ENCODE measurements at regions not wholly inside any gene's neighbourhood (a gene's known extent, or its start where the extent isn't known, plus 50 kb on each side); places are given as distances from the start of the nearest gene placed in this dataset.

GRCh38 chr3:150218841-150219240 lies 189.3 kb upstream of the TSC22D2 start:
- TF ChIP-seq POLR2AphosphoS5 (IDR thresholded peaks at IDR 0.05; ENCODE audit: low read depth, low read length) (no peak), CTCF (IDR thresholded peaks at IDR 0.05; ENCODE audit: control extremely low read depth in 1 of 3, insufficient read depth in 1 of 3, low read depth in 1 of 3, low read length in 3 of 3) (no peak), ZNF274 (IDR thresholded peaks at IDR 0.05; ENCODE audit: borderline replicate concordance, extremely low read depth, low read length) (no peak), SIN3A (conservative IDR thresholded peaks at IDR 0.05 in 1 of 2, IDR thresholded peaks at IDR 0.05 in 1 of 2; ENCODE audit: low read depth in 1 of 2, low read length in 2 of 2) (no peak), EP300 (IDR thresholded peaks at IDR 0.05; ENCODE audit: borderline replicate concordance in 1 of 2, low read depth in 2 of 2, low read length in 2 of 2) (no peak), E2F6 (IDR thresholded peaks at IDR 0.05) (no peak), TEAD4 (IDR thresholded peaks at IDR 0.05; ENCODE audit: low read depth, low read length) (no peak), SP1 (IDR thresholded peaks at IDR 0.05; ENCODE audit: low read depth, low read length) (no peak), CBX8 (IDR thresholded peaks at IDR 0.05; ENCODE audit: borderline replicate concordance, low read depth, low read length) (no peak), BACH1 (IDR thresholded peaks at IDR 0.05; ENCODE audit: low read length) (no peak)
